Skin epidermis (tissue), 12 donors: ENCODE measurements at regions not wholly inside any gene's neighbourhood (a gene's known extent, or its start where the extent isn't known, plus 50 kb on each side); places are given as distances from the start of the nearest gene placed in this dataset.
"Not testable (repeated sequence)": the region's sequence is repeated elsewhere in the genome, so short reads cannot be mapped to it uniquely, and the experiment has no call there.

Experiments used
- H3K27ac ChIP-seq, 21 experiments: fragments of 200-600 bp; sonication (generic) in 11 of 21; one replicate each; pipeline ENCODE4 v1.5.0; 2020; ENCODE audit warnings: mild to moderate bottlenecking in 3 of 21, inconsistent platforms in 2 of 21, moderate library complexity in 2 of 21
- H3K4me3 ChIP-seq, 7 experiments: fragments of 200-600 bp; sonication (generic) in 2 of 7; one replicate each; pipeline ENCODE4 v1.5.0; 2020; ENCODE audit warnings: inconsistent platforms in 2 of 7, mild to moderate bottlenecking in 2 of 7, moderate library complexity in 1 of 7

GRCh38 chr17:27944546-27945332 is 51.6 kb upstream of the LYRM9 start:
- Histone ChIP-seq H3K27ac (no peak overlapping the region), H3K4me3 (no peak overlapping the region)

- H3K27ac ChIP-seq, result no peak overlapping the region
- no peak overlapping the region for H3K4me3 ChIP-seq
These were observed 52.1 kb upstream of the LYRM9 start for GRCh38 chr17:27945333-27945616.

- H3K27ac ChIP-seq, result no peak overlapping the region
- H3K4me3 ChIP-seq, result no peak overlapping the region
These were observed 52.8 kb upstream of the LYRM9 start for GRCh38 chr17:27945953-27946352.

GRCh38 chr17:27946513-27946912 is 53.3 kb upstream of the LYRM9 start:
- no peak overlapping the region for H3K27ac ChIP-seq

GRCh38 chr17:27947005-27947406 is 53.8 kb upstream of the LYRM9 start:
- no peak overlapping the region for H3K4me3 ChIP-seq
- H3K27ac ChIP-seq, result no peak overlapping the region

More at GRCh38 chr17:27946513-27946912, 53.3 kb upstream of the LYRM9 start:
- H3K4me3 ChIP-seq, result no peak overlapping the region

- H3K27ac ChIP-seq, result no peak overlapping the region
These were observed 56.1 kb upstream of the LYRM9 start for GRCh38 chr17:27949304-27949703.

GRCh38 chr17:27950225-27950624 is 57.1 kb upstream of the LYRM9 start:
- H3K27ac ChIP-seq, H3K4me3 ChIP-seq: not testable (repeated sequence)

More at GRCh38 chr17:27949304-27949703, 56.1 kb upstream of the LYRM9 start:
- no peak overlapping the region for H3K4me3 ChIP-seq

- Histone ChIP-seq H3K27ac (no peak overlapping the region), H3K4me3 (no peak overlapping the region)
These were observed 57.8 kb upstream of the LYRM9 start for GRCh38 chr17:27950995-27951394.

GRCh38 chr17:27951872-27952271 is 58.7 kb upstream of the LYRM9 start:
- no peak overlapping the region for H3K27ac ChIP-seq
- H3K4me3 ChIP-seq, result no peak overlapping the region

- Histone ChIP-seq H3K27ac (no peak overlapping the region), H3K4me3 (no peak overlapping the region)
These were observed 59.2 kb upstream of the LYRM9 start for GRCh38 chr17:27952366-27952765.

GRCh38 chr17:27954548-27955495 is 61.7 kb upstream of the LYRM9 start:
- Histone ChIP-seq H3K27ac (no peak overlapping the region), H3K4me3 (no peak overlapping the region)

- Histone ChIP-seq H3K27ac (no peak overlapping the region), H3K4me3 (no peak overlapping the region)
These were observed 63.7 kb upstream of the LYRM9 start for GRCh38 chr17:27956601-27957445.

- not testable (repeated sequence) for H3K27ac ChIP-seq, H3K4me3 ChIP-seq
These were observed 64.3 kb upstream of the LYRM9 start for GRCh38 chr17:27957446-27957793.

- H3K27ac ChIP-seq, result no peak overlapping the region
- no peak overlapping the region for H3K4me3 ChIP-seq
These were observed 65.7 kb upstream of the LYRM9 start for GRCh38 chr17:27958708-27959381.

GRCh38 chr17:27959382-27959709 is 66.2 kb upstream of the LYRM9 start:
- Histone ChIP-seq H3K27ac (no peak overlapping the region), H3K4me3 (no peak overlapping the region)

GRCh38 chr17:27960183-27960849 is 67.2 kb upstream of the LYRM9 start:
- H3K4me3 ChIP-seq, result no peak overlapping the region
- no peak overlapping the region for H3K27ac ChIP-seq

GRCh38 chr17:27962581-27962980 is 69.4 kb upstream of the LYRM9 start:
- H3K27ac ChIP-seq, H3K4me3 ChIP-seq: not testable (repeated sequence)

- no peak overlapping the region for H3K27ac ChIP-seq
- H3K4me3 ChIP-seq, result no peak overlapping the region
These were observed 72.1 kb upstream of the LYRM9 start for GRCh38 chr17:27965224-27965623.

- no peak overlapping the region for H3K27ac ChIP-seq
- no peak overlapping the region for H3K4me3 ChIP-seq
These were observed 74.2 kb upstream of the NLK start for GRCh38 chr17:27968206-27968732.
